ENCODE measurements at regions not wholly inside any gene's neighbourhood (a gene's known extent, or its start where the extent isn't known, plus 50 kb on each side); places are given as distances from the start of the nearest gene placed in this dataset.

GRCh38 chr6:92126983-92127382, 1292.4 kb downstream of the EPHA7 start:
- no peak overlapping the region for H3K27ac Mint-ChIP-seq
- H3K4me1 Mint-ChIP-seq = peaks cover 14% of the 10 kb centered on the region
- peaks cover 1% of the 10 kb centered on the region for H3K27me3 Mint-ChIP-seq (ENCODE audit: low read depth)
- no peak overlapping the region for H3K4me3 Mint-ChIP-seq
- no peaks in the 10 kb centered on the region for H3K36me3 Mint-ChIP-seq
- no peak for DNase-seq (ENCODE audit: low spot score in 2 of 2, unreplicated experiment in 2 of 2)
- no peaks in the 10 kb centered on the region for H3K9me3 Mint-ChIP-seq
- TF ChIP-seq, protein P1, sequence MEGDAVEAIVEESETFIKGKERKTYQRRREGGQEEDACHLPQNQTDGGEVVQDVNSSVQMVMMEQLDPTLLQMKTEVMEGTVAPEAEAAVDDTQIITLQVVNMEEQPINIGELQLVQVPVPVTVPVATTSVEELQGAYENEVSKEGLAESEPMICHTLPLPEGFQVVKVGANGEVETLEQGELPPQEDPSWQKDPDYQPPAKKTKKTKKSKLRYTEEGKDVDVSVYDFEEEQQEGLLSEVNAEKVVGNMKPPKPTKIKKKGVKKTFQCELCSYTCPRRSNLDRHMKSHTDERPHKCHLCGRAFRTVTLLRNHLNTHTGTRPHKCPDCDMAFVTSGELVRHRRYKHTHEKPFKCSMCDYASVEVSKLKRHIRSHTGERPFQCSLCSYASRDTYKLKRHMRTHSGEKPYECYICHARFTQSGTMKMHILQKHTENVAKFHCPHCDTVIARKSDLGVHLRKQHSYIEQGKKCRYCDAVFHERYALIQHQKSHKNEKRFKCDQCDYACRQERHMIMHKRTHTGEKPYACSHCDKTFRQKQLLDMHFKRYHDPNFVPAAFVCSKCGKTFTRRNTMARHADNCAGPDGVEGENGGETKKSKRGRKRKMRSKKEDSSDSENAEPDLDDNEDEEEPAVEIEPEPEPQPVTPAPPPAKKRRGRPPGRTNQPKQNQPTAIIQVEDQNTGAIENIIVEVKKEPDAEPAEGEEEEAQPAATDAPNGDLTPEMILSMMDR (IDR thresholded peaks at IDR 0.05; ENCODE audit: unreplicated experiment) = no peak

DNA sequence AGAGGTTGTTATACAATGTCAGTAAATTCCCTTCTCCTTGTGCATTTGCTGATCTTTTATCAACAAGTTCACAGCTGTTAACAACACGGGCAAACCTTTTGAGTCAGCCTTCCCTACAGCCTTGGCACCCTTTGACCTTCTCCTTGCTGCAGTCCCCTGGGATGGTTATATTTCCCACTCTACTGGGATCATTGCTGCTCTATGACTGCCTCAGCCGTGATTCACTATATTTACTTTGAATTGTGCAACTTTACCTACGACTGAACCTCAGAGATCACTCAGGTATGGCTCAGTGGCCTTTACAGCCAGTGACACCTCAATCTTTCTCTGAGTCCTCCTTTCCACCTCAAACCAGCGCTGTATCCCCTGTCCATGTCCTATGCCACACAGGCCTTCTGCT, 1293.3 kb downstream of the EPHA7 start:
- H3K4me3 Mint-ChIP-seq = no peak overlapping the region
- peaks cover 14% of the 10 kb centered on the region for H3K4me1 Mint-ChIP-seq
- no peak overlapping the region for H3K27ac Mint-ChIP-seq
- no peaks in the 10 kb centered on the region for H3K36me3 Mint-ChIP-seq
- H3K27me3 Mint-ChIP-seq (ENCODE audit: low read depth) = peaks cover 1% of the 10 kb centered on the region
- TF ChIP-seq, protein P1 (IDR thresholded peaks at IDR 0.05; ENCODE audit: unreplicated experiment) = no peak
- no peak for DNase-seq (ENCODE audit: low spot score in 2 of 2, unreplicated experiment in 2 of 2)
- H3K9me3 Mint-ChIP-seq = no peaks in the 10 kb centered on the region

DNA sequence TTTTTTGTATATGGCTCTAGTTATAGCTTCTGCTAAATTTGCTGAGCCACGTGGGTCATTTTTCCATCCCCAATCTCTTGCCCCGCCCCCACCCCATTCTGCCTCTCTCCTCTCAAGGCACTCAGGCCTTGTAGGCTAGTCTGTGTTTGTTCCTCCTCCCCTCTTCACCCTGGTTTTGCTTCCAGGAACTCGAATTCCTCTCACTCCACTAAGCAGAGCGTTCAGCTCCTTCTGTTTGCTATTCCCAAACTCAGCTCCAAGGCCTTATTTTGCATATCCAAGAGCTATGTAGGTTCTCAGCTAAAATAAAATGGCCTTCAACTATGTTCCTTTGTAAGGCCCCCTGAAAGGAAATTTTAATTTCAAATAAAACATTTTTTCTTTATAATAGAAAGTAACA, 1293.7 kb downstream of the EPHA7 start:
- TF ChIP-seq, protein P1 (IDR thresholded peaks at IDR 0.05; ENCODE audit: unreplicated experiment) = no peak
- peaks cover 1% of the 10 kb centered on the region for H3K27me3 Mint-ChIP-seq (ENCODE audit: low read depth)
- DNase-seq (ENCODE audit: low spot score in 2 of 2, unreplicated experiment in 2 of 2) = no peak
- H3K4me1 Mint-ChIP-seq = peaks cover 14% of the 10 kb centered on the region
- no peak overlapping the region for H3K27ac Mint-ChIP-seq
- no peaks in the 10 kb centered on the region for H3K36me3 Mint-ChIP-seq
- H3K9me3 Mint-ChIP-seq = no peaks in the 10 kb centered on the region
- no peak overlapping the region for H3K4me3 Mint-ChIP-seq

DNA sequence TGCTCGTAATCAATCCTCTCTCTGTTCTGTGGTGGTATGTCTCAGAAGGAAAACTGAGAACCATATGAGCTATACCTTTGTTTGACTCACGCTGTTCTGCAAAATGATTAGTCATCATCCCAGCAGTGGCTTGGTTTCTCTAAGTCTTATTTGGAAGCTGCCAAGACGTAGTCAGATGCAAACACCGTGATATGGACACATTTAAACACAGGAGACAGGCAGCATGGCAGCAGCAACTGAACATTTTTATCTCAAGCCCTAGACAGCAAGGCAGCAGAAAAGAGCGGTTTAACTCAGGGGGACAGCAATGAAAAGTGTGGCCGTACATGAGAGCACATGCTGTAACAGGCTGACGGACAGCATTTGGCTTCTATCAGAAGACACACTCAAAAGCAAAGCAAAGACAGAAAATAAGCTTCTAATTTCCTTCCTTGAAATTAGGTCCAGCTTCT, 1295.1 kb downstream of the EPHA7 start:
- Mint-ChIP-seq H3K4me1 (peaks cover 14% of the 10 kb centered on the region), H3K9me3 (no peaks in the 10 kb centered on the region), H3K4me3 (peak overlapping the region; percentile 24), H3K27me3 (ENCODE audit: low read depth) (peaks cover 3% of the 10 kb centered on the region), H3K27ac (peak overlapping the region; percentile 51), H3K36me3 (no peaks in the 10 kb centered on the region)
- TF ChIP-seq, protein P1 (IDR thresholded peaks at IDR 0.05; ENCODE audit: unreplicated experiment) = no peak
- no peak for DNase-seq (ENCODE audit: low spot score in 2 of 2, unreplicated experiment in 2 of 2)

DNA sequence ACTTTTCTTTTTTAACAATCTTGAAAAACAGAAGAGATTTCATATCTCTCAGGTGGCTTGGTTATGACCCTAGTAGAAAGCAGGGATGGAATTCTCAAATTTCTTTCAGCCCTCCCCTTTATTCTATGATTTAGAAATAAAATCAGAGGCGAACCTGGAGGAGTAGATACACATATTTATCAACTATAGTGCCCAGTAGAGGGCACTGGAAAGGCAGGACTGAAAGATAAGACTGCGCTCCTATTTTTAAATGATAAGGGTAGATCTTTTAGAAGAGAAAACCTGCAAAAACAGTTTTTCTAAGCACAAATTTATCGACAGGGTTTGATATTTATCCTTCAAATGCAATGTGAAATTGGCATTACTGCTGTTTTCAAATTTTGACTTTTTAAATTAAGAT, 1296.6 kb downstream of the EPHA7 start:
- DNase-seq (ENCODE audit: low spot score in 2 of 2, unreplicated experiment in 2 of 2) = no peak
- no peak overlapping the region for H3K27ac Mint-ChIP-seq
- no peak overlapping the region for H3K4me3 Mint-ChIP-seq
- no peaks in the 10 kb centered on the region for H3K36me3 Mint-ChIP-seq
- peaks cover 2% of the 10 kb centered on the region for H3K27me3 Mint-ChIP-seq (ENCODE audit: low read depth)
- TF ChIP-seq, protein P1 (IDR thresholded peaks at IDR 0.05; ENCODE audit: unreplicated experiment) = peak; percentile 20
- H3K9me3 Mint-ChIP-seq = no peaks in the 10 kb centered on the region
- peaks cover 14% of the 10 kb centered on the region for H3K4me1 Mint-ChIP-seq

DNA sequence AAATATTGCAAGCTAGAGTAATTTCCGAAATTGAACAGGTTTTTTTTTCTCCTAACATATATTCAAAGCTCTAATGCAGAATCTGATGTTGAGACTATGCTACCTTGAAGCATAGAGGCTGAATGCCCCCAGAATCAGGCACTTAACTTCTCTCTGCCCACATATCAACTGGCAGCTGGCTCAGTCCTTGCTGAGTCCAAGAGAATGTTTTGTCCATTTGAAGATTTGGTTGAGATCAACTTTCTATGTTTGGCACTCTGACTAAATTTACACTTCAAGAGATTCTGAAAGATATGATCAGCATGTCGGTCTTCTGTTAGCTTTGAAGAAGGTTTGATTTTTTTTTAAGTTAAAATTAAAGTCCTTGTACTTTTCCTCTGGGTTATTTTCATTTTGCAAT, 1298.1 kb downstream of the EPHA7 start:
- Mint-ChIP-seq H3K27me3 (ENCODE audit: low read depth) (peaks cover 2% of the 10 kb centered on the region), H3K4me1 (peaks cover 14% of the 10 kb centered on the region), H3K36me3 (no peaks in the 10 kb centered on the region), H3K27ac (no peak overlapping the region), H3K9me3 (no peaks in the 10 kb centered on the region), H3K4me3 (no peak overlapping the region)
- no peak for DNase-seq (ENCODE audit: low spot score in 2 of 2, unreplicated experiment in 2 of 2)
- TF ChIP-seq, protein P1 (IDR thresholded peaks at IDR 0.05; ENCODE audit: unreplicated experiment) = no peak
